Thoracic aorta (tissue), 2 donors: ENCODE measurements at regions not wholly inside any gene's neighbourhood (a gene's known extent, or its start where the extent isn't known, plus 50 kb on each side); places are given as distances from the start of the nearest gene placed in this dataset.
"Not testable (repeated sequence)": the region's sequence is repeated elsewhere in the genome, so short reads cannot be mapped to it uniquely, and the experiment has no call there.

Experiments used
- ATAC-seq: fragments of 150-250 bp; one replicate; pipeline ENCODE4 v1.8.0; 2017; ENCODE audit warnings: low read depth; ENCODE audit not compliant: insufficient number of reproducible peaks, low FRiP score
- DNase-seq: peaks from one replicate; pipeline ENCODE4 v3.0.0-alpha.2; 2020; ENCODE audit warnings: low spot score
- H3K27ac ChIP-seq, 2 donors: fragments of 200-600 bp; sonication (generic); 1 replicate in 1 of 2; 2 replicates in 1 of 2; pipeline ENCODE4 v1.5.1; 2016; ENCODE audit warnings: mild to moderate bottlenecking in 2 of 2, moderate library complexity in 2 of 2
- H3K27me3 ChIP-seq: fragments of 200-600 bp; sonication (generic); replicated peaks from 2 replicates; pipeline ENCODE4 v1.6.0; 2016; ENCODE audit warnings: mild to moderate bottlenecking; ENCODE audit not compliant: insufficient read depth
- H3K36me3 ChIP-seq: fragments of 200-600 bp; sonication (generic); one replicate; pipeline ENCODE4 v1.5.1; 2016
- H3K4me1 ChIP-seq, 2 donors: fragments of 200-600 bp; sonication (generic); 1 replicate in 1 of 2; 2 replicates in 1 of 2; pipeline versions ENCODE4 v1.5.1 to v1.6.0; 2016; ENCODE audit warnings: low read depth in 2 of 2, mild to moderate bottlenecking in 1 of 2; ENCODE audit not compliant: control insufficient read depth in 1 of 2
- H3K4me3 ChIP-seq: fragments of 200-600 bp; sonication (generic); 2 replicates; pipeline ENCODE4 v1.5.1; 2016; ENCODE audit warnings: mild to moderate bottlenecking
- H3K9me3 ChIP-seq: fragments of 200-600 bp; sonication (generic); 2 replicates; pipeline ENCODE4 v1.5.1; 2016
- CTCF ChIP-seq: fragments of 200-600 bp; sonication (generic); IDR thresholded peaks from one replicate; pipeline ENCODE4 v1.5.1; 2019; ENCODE audit warnings: antibody characterized with exemption

GRCh38 chr12:83700838-83701237 lies 1014.1 kb downstream of the TMTC2 start:
- DNase-seq (no peak), ATAC-seq (no peak)
- no peak overlapping the region for H3K27ac ChIP-seq
- no peaks in the 10 kb centered on the region for H3K9me3 ChIP-seq
- no peaks in the 10 kb centered on the region for H3K4me1 ChIP-seq
- no peaks in the 10 kb centered on the region for H3K27me3 ChIP-seq
- no peak overlapping the region for H3K4me3 ChIP-seq
- H3K36me3 ChIP-seq = no peaks in the 10 kb centered on the region
- no peak for TF ChIP-seq CTCF

GRCh38 chr12:83696311-83696710 lies 1009.6 kb downstream of the TMTC2 start:
- H3K4me1 ChIP-seq, ATAC-seq, H3K27ac ChIP-seq, H3K4me3 ChIP-seq, H3K27me3 ChIP-seq, H3K9me3 ChIP-seq, H3K36me3 ChIP-seq, DNase-seq: not testable (repeated sequence)

- DNase-seq (no peak), ATAC-seq (no peak)
- H3K27me3 ChIP-seq = no peaks in the 10 kb centered on the region
- H3K4me3 ChIP-seq = no peak overlapping the region
- no peak for TF ChIP-seq CTCF
- no peaks in the 10 kb centered on the region for H3K9me3 ChIP-seq
- no peaks in the 10 kb centered on the region for H3K36me3 ChIP-seq
- H3K27ac ChIP-seq = no peak overlapping the region
- H3K4me1 ChIP-seq = no peaks in the 10 kb centered on the region
Observed at GRCh38 chr12:83691730-83692129, 1005.0 kb downstream of the TMTC2 start.

GRCh38 chr12:83690465-83690864 lies 1003.8 kb downstream of the TMTC2 start:
- Histone ChIP-seq H3K27ac (no peak overlapping the region), H3K9me3 (no peaks in the 10 kb centered on the region), H3K27me3 (no peaks in the 10 kb centered on the region), H3K4me3 (no peak overlapping the region), H3K36me3 (no peaks in the 10 kb centered on the region), H3K4me1 (no peaks in the 10 kb centered on the region)
- DNase-seq (no peak), ATAC-seq (no peak)
- TF ChIP-seq CTCF = no peak

- no peak for ATAC-seq
- no peak overlapping the region for H3K27ac ChIP-seq
- no peaks in the 10 kb centered on the region for H3K4me1 ChIP-seq
- H3K9me3 ChIP-seq = no peaks in the 10 kb centered on the region
- H3K4me3 ChIP-seq = no peak overlapping the region
- H3K27me3 ChIP-seq = no peaks in the 10 kb centered on the region
- DNase-seq = no peak
- no peak for TF ChIP-seq CTCF
- H3K36me3 ChIP-seq = no peaks in the 10 kb centered on the region
Observed at GRCh38 chr12:83689333-83689732, 1002.6 kb downstream of the TMTC2 start.

- ATAC-seq = no peak
- Histone ChIP-seq H3K4me1 (peaks cover 0 to 4% of the 10 kb centered on the region in 2 donors), H3K9me3 (no peaks in the 10 kb centered on the region), H3K27ac (no peak overlapping the region), H3K4me3 (no peak overlapping the region), H3K36me3 (no peaks in the 10 kb centered on the region), H3K27me3 (no peaks in the 10 kb centered on the region)
- no peak for TF ChIP-seq CTCF
- DNase-seq = no peak
Observed at GRCh38 chr12:83676781-83677295, 990.1 kb downstream of the TMTC2 start.
